GM23338 (cell line): ENCODE measurements at regions not wholly inside any gene's neighbourhood (a gene's known extent, or its start where the extent isn't known, plus 50 kb on each side); places are given as distances from the start of the nearest gene placed in this dataset.
A peak's percentile ranks its signal among the peaks of the same experiment; 100 is the strongest.

Experiments used
- ATAC-seq: fragments of 200-7000 bp; cut with Tn5 transposase; 3 replicates; pipeline ENCODE4 v1.9.1; 2020
- DNase-seq: peaks from one replicate; pipeline ENCODE4 v3.0.0-alpha.2; 2015; ENCODE audit warnings: low spot score
- H2AFZ ChIP-seq: fragments of 200-600 bp; sonication (generic); 2 replicates; pipeline ENCODE4 v1.8.0; 2016; ENCODE audit warnings: antibody characterized with exemption, mild to moderate bottlenecking, moderate library complexity
- H3F3A ChIP-seq: fragments of 200-600 bp; sonication (generic); replicated peaks from 2 replicates; pipeline ENCODE4 v1.8.0; 2017; ENCODE audit warnings: antibody characterized with exemption, mixed run types, low read depth
- H3K27ac ChIP-seq: fragments of 200-600 bp; sonication (generic); 2 replicates; pipeline ENCODE4 v1.6.1; 2016; ENCODE audit warnings: low read depth
- H3K27me3 ChIP-seq: fragments of 200-600 bp; sonication (generic); 2 replicates; pipeline ENCODE4 v1.8.0; 2016; ENCODE audit warnings: mild to moderate bottlenecking, mixed run types, moderate library complexity; ENCODE audit not compliant: insufficient read depth
- H3K36me3 ChIP-seq: fragments of 200-600 bp; sonication (generic); 2 replicates; pipeline ENCODE4 v1.8.0; 2016; ENCODE audit warnings: mild to moderate bottlenecking; ENCODE audit not compliant: insufficient read depth
- H3K4me1 ChIP-seq: fragments of 200-600 bp; sonication (generic); 2 replicates; pipeline ENCODE4 v1.8.0; 2016; ENCODE audit warnings: mild to moderate bottlenecking, moderate library complexity; ENCODE audit not compliant: insufficient read depth
- H3K4me2 ChIP-seq: fragments of 200-600 bp; sonication (generic); 2 replicates; pipeline ENCODE4 v1.7.1; 2017; ENCODE audit warnings: mixed run types
- H3K4me3 ChIP-seq: fragments of 200-600 bp; sonication (generic); 2 replicates; pipeline ENCODE4 v1.6.1; 2016; ENCODE audit warnings: mixed run types
- H3K79me2 ChIP-seq: fragments of 200-600 bp; sonication (generic); replicated peaks from 2 replicates; pipeline ENCODE4 v1.8.0; 2017; ENCODE audit warnings: mild to moderate bottlenecking; ENCODE audit not compliant: insufficient read depth
- H3K9me2 ChIP-seq: fragments of 200-600 bp; sonication (generic); 2 replicates; pipeline ENCODE4 v1.8.0; 2017; ENCODE audit not compliant: insufficient read depth
- H4K20me1 ChIP-seq: fragments of 200-600 bp; sonication (generic); replicated peaks from 2 replicates; pipeline ENCODE4 v1.8.0; 2017; ENCODE audit warnings: mild to moderate bottlenecking; ENCODE audit not compliant: insufficient read depth
- H3K27ac Mint-ChIP-seq: 2 replicates; pipeline ENCODE4 v1.8.0; 2020; ENCODE audit warnings: inconsistent platforms, mild to moderate bottlenecking, moderate library complexity, mixed read lengths
- H3K27me3 Mint-ChIP-seq: 3 replicates; pipeline ENCODE4 v1.8.0; 2022; ENCODE audit warnings: low read depth, mild to moderate bottlenecking, moderate library complexity, mixed read lengths, inconsistent platforms; ENCODE audit not compliant: insufficient read depth, poor library complexity
- H3K36me3 Mint-ChIP-seq: 3 replicates; pipeline ENCODE4 v1.8.0; 2021; ENCODE audit warnings: low read depth, mild to moderate bottlenecking, inconsistent platforms, moderate library complexity, mixed read lengths
- H3K4me1 Mint-ChIP-seq: 3 replicates; pipeline ENCODE4 v1.8.0; 2020; ENCODE audit warnings: mild to moderate bottlenecking, inconsistent platforms, mixed read lengths
- H3K4me3 Mint-ChIP-seq: 3 replicates; pipeline ENCODE4 v1.8.0; 2021; ENCODE audit warnings: moderate library complexity, mild to moderate bottlenecking, inconsistent platforms, mixed read lengths
- H3K9me3 Mint-ChIP-seq: 3 replicates; pipeline ENCODE4 v1.8.0; 2020; ENCODE audit warnings: moderate library complexity, mild to moderate bottlenecking, inconsistent platforms, mixed read lengths
- ETS1 ChIP-seq: IDR thresholded peaks from 2 replicates; pipeline ENCODE4 v1.6.1; 2016; ENCODE audit warnings: antibody characterized with exemption
- EZH2 ChIP-seq: fragments of 200-600 bp; sonication (generic); IDR thresholded peaks from one replicate; pipeline ENCODE4 v1.8.0; 2017; ENCODE audit warnings: antibody characterized with exemption, mild to moderate bottlenecking, low read depth; ENCODE audit not compliant: unreplicated experiment
- EZH2phosphoT487 ChIP-seq: fragments of 200-600 bp; sonication (generic); IDR thresholded peaks from one replicate; pipeline ENCODE4 v1.8.1; 2018; ENCODE audit warnings: antibody characterized with exemption; ENCODE audit not compliant: unreplicated experiment
- ZNF114 ChIP-seq: fragments of 250-450 bp; sonication (Bioruptor Pico); IDR thresholded peaks from 2 replicates; pipeline ENCODE4 v1.5.0; 2020; ENCODE audit warnings: mild to moderate bottlenecking, moderate library complexity
- ZNF331 ChIP-seq: fragments of 250-450 bp; sonication (Bioruptor Pico); IDR thresholded peaks from 2 replicates; pipeline ENCODE4 v1.5.0; 2020; ENCODE audit warnings: low read depth, mild to moderate bottlenecking, moderate library complexity
- ZNF462 ChIP-seq: fragments of 250-450 bp; sonication (Bioruptor Pico); IDR thresholded peaks from 2 replicates; pipeline ENCODE4 v1.5.0; 2020; ENCODE audit warnings: mild to moderate bottlenecking, moderate library complexity

- DNase-seq, result no peak
- ATAC-seq, result no peak
- no peaks in the 10 kb centered on the region for H3K4me1 Mint-ChIP-seq
- Histone ChIP-seq H3K27me3 (no peaks in the 10 kb centered on the region), H3K9me2 (no peaks in the 10 kb centered on the region), H3K4me1 (no peaks in the 10 kb centered on the region), H4K20me1 (no peaks in the 10 kb centered on the region), H3K4me3 (no peak overlapping the region), H3K4me2 (no peak overlapping the region), H2AFZ (0 out of 2 replicates have a peak overlapping the region, but pooled peaks have one; percentile 5), H3K36me3 (no peaks in the 10 kb centered on the region), H3K79me2 (no peaks in the 10 kb centered on the region), H3F3A (no peaks in the 10 kb centered on the region), H3K27ac (no peak overlapping the region)
- H3K9me3 Mint-ChIP-seq, result peaks cover 3% of the 10 kb centered on the region; the same call in 2 of the 3 replicates
- no peaks in the 10 kb centered on the region for H3K27me3 Mint-ChIP-seq
- no peak overlapping the region for H3K4me3 Mint-ChIP-seq
- no peak overlapping the region for H3K27ac Mint-ChIP-seq
- TF ChIP-seq EZH2phosphoT487, result no peak
- H3K36me3 Mint-ChIP-seq, result no peaks in the 10 kb centered on the region
These were observed 169.6 kb upstream of the GMDS start for GRCh38 chr6:2414885-2415547.

GRCh38 chr6:2412731-2413130, 167.3 kb upstream of the GMDS start:
- DNase-seq, result no peak
- Mint-ChIP-seq H3K9me3 (peaks cover 3% of the 10 kb centered on the region; the same call in 2 of the 3 replicates), H3K36me3 (no peaks in the 10 kb centered on the region), H3K27ac (no peak overlapping the region), H3K4me1 (no peaks in the 10 kb centered on the region), H3K27me3 (no peaks in the 10 kb centered on the region), H3K4me3 (no peak overlapping the region)
- no peak overlapping the region for H3K27ac ChIP-seq
- no peaks in the 10 kb centered on the region for H4K20me1 ChIP-seq
- TF ChIP-seq EZH2phosphoT487 (no peak), ETS1 (no peak), ZNF114 (CRISPR knock-in tag) (no peak), ZNF462 (no peak), ZNF331 (CRISPR knock-in tag) (no peak), EZH2 (no peak)
- no peaks in the 10 kb centered on the region for H3K9me2 ChIP-seq
- no peaks in the 10 kb centered on the region for H3K79me2 ChIP-seq
- H2AFZ ChIP-seq, result no peak overlapping the region
- no peaks in the 10 kb centered on the region for H3F3A ChIP-seq
- ATAC-seq, result no peak
- H3K4me3 ChIP-seq, result no peak overlapping the region
- no peak overlapping the region for H3K4me2 ChIP-seq
- no peaks in the 10 kb centered on the region for H3K4me1 ChIP-seq
- H3K36me3 ChIP-seq, result no peaks in the 10 kb centered on the region
- H3K27me3 ChIP-seq, result no peaks in the 10 kb centered on the region
